ENCODE measurements at regions not wholly inside any gene's neighbourhood (a gene's known extent, or its start where the extent isn't known, plus 50 kb on each side); places are given as distances from the start of the nearest gene placed in this dataset.
"Not testable (repeated sequence)": the region's sequence is repeated elsewhere in the genome, so short reads cannot be mapped to it uniquely, and the experiment has no call there.

- TF ChIP-seq POLR2A (IDR thresholded peaks at IDR 0.05; ENCODE audit: extremely low read depth, insufficient read length): not testable (repeated sequence)
- TF ChIP-seq, protein P1, sequence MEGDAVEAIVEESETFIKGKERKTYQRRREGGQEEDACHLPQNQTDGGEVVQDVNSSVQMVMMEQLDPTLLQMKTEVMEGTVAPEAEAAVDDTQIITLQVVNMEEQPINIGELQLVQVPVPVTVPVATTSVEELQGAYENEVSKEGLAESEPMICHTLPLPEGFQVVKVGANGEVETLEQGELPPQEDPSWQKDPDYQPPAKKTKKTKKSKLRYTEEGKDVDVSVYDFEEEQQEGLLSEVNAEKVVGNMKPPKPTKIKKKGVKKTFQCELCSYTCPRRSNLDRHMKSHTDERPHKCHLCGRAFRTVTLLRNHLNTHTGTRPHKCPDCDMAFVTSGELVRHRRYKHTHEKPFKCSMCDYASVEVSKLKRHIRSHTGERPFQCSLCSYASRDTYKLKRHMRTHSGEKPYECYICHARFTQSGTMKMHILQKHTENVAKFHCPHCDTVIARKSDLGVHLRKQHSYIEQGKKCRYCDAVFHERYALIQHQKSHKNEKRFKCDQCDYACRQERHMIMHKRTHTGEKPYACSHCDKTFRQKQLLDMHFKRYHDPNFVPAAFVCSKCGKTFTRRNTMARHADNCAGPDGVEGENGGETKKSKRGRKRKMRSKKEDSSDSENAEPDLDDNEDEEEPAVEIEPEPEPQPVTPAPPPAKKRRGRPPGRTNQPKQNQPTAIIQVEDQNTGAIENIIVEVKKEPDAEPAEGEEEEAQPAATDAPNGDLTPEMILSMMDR (IDR thresholded peaks at IDR 0.05; ENCODE audit: low read depth, low read length): not testable (repeated sequence)
Measured at GRCh38 chr7:76851617-76852016, 180.5 kb downstream of the SPDYE17 start.

Data from NB4 (cell line).